BJ (cell line): ENCODE measurements at regions not wholly inside any gene's neighbourhood (a gene's known extent, or its start where the extent isn't known, plus 50 kb on each side); places are given as distances from the start of the nearest gene placed in this dataset.

Experiments
- CTCF ChIA-PET: fragments of 350-600 bp; formaldehyde crosslinking; extraction: SDS; loops from one replicate; lab custom pipeline; 2021; ENCODE audit warnings: antibody characterized with exemption, inconsistent platforms; lab: Yijun Ruan, JAX
- POLR2A ChIA-PET: fragments of 300-600 bp; sonication (Branson Sonifier 250); formaldehyde crosslinking; extraction: SDS; loops from one replicate; lab custom pipeline; 2021; ENCODE audit warnings: antibody characterized with exemption; lab: Charles Lee
- DNase-seq: peaks from one replicate; pipeline ENCODE4 v3.0.0-alpha.2; 2011; ENCODE audit warnings: low read depth
- H3K27me3 ChIP-seq: 2 replicates; pipeline ENCODE4 v1.6.0; 2011; ENCODE audit warnings: low read length; ENCODE audit not compliant: control insufficient read depth, insufficient read depth
- H3K36me3 ChIP-seq: 2 replicates; pipeline ENCODE4 v1.5.1; 2011; ENCODE audit warnings: low read length; ENCODE audit not compliant: control insufficient read depth, insufficient read depth
- H3K4me3 ChIP-seq: 2 replicates; pipeline ENCODE4 v1.5.1; 2011; ENCODE audit warnings: low read depth, mild to moderate bottlenecking, control low read depth, low read length
- TF ChIP-seq, protein P1 (sequence below): IDR thresholded peaks from 2 replicates; pipeline ENCODE4 v1.5.1; 2011; ENCODE audit warnings: low read depth, mild to moderate bottlenecking, control low read depth, inconsistent platforms, low read length, moderate library complexity; ENCODE audit not compliant: insufficient read depth

DNA sequence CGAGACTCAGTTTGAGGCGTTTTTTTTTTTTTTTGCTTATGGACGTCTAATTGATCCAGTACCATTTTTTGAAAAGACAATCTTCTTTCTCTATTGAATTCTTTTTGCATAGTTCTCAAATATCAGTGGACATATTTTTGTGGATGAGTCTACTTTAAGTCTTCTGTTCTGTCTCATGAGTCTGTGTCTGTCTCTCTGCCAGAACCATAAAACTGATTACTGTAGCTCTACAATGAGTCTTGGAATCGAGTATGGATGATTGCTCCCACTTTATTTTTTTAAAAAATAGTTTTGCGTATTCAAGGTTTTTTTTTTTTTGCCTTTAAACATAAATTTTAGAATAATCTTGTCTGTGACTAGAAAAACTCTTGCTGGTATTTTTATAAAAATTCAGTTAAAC, 323.5 kb downstream of the ZNF326 start:
- ChIA-PET CTCF (no interaction called here), POLR2A (no interaction called here)

GRCh38 chr1:90317628-90318027, 322.7 kb downstream of the ZNF326 start:
- no peaks in the 10 kb centered on the region for H3K27me3 ChIP-seq
- no peak for DNase-seq
- TF ChIP-seq, protein P1, sequence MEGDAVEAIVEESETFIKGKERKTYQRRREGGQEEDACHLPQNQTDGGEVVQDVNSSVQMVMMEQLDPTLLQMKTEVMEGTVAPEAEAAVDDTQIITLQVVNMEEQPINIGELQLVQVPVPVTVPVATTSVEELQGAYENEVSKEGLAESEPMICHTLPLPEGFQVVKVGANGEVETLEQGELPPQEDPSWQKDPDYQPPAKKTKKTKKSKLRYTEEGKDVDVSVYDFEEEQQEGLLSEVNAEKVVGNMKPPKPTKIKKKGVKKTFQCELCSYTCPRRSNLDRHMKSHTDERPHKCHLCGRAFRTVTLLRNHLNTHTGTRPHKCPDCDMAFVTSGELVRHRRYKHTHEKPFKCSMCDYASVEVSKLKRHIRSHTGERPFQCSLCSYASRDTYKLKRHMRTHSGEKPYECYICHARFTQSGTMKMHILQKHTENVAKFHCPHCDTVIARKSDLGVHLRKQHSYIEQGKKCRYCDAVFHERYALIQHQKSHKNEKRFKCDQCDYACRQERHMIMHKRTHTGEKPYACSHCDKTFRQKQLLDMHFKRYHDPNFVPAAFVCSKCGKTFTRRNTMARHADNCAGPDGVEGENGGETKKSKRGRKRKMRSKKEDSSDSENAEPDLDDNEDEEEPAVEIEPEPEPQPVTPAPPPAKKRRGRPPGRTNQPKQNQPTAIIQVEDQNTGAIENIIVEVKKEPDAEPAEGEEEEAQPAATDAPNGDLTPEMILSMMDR: no peak
- H3K36me3 ChIP-seq: no peaks in the 10 kb centered on the region
- no peak overlapping the region for H3K4me3 ChIP-seq
- ChIA-PET CTCF (no interaction called here), POLR2A (no interaction called here)

More for the DNA sequence above, 323.5 kb downstream of the ZNF326 start:
- Histone ChIP-seq H3K27me3 (no peaks in the 10 kb centered on the region), H3K36me3 (no peaks in the 10 kb centered on the region), H3K4me3 (no peak overlapping the region)
- no peak for DNase-seq
- TF ChIP-seq, protein P1: no peak

DNA sequence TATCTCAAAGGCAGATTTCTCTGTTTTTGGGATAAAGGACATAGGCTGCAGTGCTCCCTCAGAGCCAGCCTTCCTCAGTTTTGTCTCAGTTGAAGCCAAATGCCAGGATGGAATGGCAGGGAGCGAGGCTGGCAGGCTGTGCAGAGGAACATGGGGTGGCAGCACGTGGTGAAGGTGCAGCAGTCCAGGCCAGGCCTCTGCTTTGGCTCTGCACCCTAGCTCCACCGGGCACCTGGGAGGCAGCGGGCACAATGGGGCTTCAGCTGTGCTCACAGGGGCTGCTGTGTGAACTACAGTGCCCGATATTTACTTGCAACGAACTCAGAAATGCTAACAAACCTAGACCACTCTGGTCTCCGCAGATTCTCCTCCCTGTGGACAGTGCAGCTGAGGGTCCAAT, 319.6 kb downstream of the ZNF326 start:
- no peak for DNase-seq
- no peak overlapping the region for H3K4me3 ChIP-seq
- TF ChIP-seq, protein P1: no peak
- no peaks in the 10 kb centered on the region for H3K36me3 ChIP-seq
- no peaks in the 10 kb centered on the region for H3K27me3 ChIP-seq
- POLR2A ChIA-PET: no interaction called here
- CTCF ChIA-PET: interaction anchor here (0.6 kb wide), 1 partner anchor 1614 kb away, joined by 3 read pairs; no protein-coding TSS in a partner anchor

DNA sequence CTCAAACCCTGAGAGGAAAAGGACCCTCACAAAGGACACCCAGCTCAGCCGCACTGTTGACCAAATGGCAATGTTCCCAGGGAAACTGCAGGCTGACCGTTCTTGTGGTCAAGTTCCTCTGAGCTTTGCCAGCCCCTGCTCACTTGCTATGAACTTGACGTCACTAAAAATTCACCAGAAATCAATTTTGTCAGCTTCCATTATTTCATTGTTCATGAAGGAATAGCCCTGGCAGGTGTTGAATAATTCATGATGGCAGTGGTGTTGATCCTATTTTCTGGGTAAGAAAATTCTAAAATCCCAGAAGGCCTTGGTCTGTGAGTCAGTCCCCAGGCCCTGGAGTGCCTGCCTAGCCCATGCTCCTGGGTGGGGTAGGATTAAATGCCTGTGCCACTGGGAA, 318.9 kb downstream of the ZNF326 start:
- POLR2A ChIA-PET: no interaction called here
- no peak for DNase-seq

GRCh38 chr1:90309806-90310205, 314.9 kb downstream of the ZNF326 start:
- H3K27me3 ChIP-seq: no peaks in the 10 kb centered on the region
- TF ChIP-seq, protein P1: no peak
- no peak overlapping the region for H3K4me3 ChIP-seq
- no peaks in the 10 kb centered on the region for H3K36me3 ChIP-seq
- CTCF ChIA-PET: no interaction called here
- DNase-seq: no peak
- POLR2A ChIA-PET: no interaction called here

More for the DNA sequence above, 318.9 kb downstream of the ZNF326 start:
- no peaks in the 10 kb centered on the region for H3K27me3 ChIP-seq
- TF ChIP-seq, protein P1: no peak
- no peak overlapping the region for H3K4me3 ChIP-seq
- no peaks in the 10 kb centered on the region for H3K36me3 ChIP-seq
- CTCF ChIA-PET: no interaction called here
